Testis (tissue), 2 donors: ENCODE measurements at regions not wholly inside any gene's neighbourhood (a gene's known extent, or its start where the extent isn't known, plus 50 kb on each side); places are given as distances from the start of the nearest gene placed in this dataset.

Experiments
- POLR2A ChIP-seq: fragments of 450-650 bp; IDR thresholded peaks from one replicate; pipeline ENCODE4 v1.6.1; 2017; ENCODE audit warnings: antibody characterized with exemption, mild to moderate bottlenecking, moderate library complexity
- TF ChIP-seq, protein P1 (sequence below), 3 experiments: fragments of 450-650 bp in 2 of 3; fragments of 200-600 bp in 1 of 3; sonication (generic) in 1 of 3; IDR thresholded peaks; one replicate each; pipeline ENCODE4 v1.5.1; 2016 to 2019; ENCODE audit warnings: antibody characterized with exemption in 3 of 3, mild to moderate bottlenecking in 2 of 3, moderate library complexity in 1 of 3

DNA sequence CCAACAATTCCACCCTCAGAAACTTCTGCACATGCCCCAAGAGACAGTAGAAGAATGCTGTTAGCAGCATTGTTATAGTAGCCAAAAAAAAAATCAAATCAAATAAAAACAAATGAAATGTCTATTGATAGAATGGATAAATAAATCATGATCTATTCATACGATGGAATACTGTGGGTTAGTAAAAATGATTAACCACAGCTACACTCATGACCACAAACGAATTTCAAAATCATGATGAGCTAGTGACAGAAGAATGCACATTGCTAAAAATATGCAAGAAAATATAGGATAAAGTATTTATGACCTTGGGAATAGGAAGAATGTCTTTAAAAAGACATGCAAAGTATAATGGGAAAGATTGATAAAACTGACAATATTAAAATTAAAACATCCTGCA lies 57.5 kb upstream of the ACAN start:
- TF ChIP-seq, protein P1, sequence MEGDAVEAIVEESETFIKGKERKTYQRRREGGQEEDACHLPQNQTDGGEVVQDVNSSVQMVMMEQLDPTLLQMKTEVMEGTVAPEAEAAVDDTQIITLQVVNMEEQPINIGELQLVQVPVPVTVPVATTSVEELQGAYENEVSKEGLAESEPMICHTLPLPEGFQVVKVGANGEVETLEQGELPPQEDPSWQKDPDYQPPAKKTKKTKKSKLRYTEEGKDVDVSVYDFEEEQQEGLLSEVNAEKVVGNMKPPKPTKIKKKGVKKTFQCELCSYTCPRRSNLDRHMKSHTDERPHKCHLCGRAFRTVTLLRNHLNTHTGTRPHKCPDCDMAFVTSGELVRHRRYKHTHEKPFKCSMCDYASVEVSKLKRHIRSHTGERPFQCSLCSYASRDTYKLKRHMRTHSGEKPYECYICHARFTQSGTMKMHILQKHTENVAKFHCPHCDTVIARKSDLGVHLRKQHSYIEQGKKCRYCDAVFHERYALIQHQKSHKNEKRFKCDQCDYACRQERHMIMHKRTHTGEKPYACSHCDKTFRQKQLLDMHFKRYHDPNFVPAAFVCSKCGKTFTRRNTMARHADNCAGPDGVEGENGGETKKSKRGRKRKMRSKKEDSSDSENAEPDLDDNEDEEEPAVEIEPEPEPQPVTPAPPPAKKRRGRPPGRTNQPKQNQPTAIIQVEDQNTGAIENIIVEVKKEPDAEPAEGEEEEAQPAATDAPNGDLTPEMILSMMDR (IDR thresholded peaks at IDR 0.05), result no peak
- no peak for TF ChIP-seq POLR2A
